ENCODE measurements at regions not wholly inside any gene's neighbourhood (a gene's known extent, or its start where the extent isn't known, plus 50 kb on each side); places are given as distances from the start of the nearest gene placed in this dataset.

GRCh38 chr21:17370916-17371315 lies 141.9 kb upstream of the CXADR start:
- TF ChIP-seq CTCF (IDR thresholded peaks at IDR 0.05 in 8 of 11, conservative IDR thresholded peaks at IDR 0.05 in 3 of 11), result no peak
- no peak for TF ChIP-seq POLR2A (IDR thresholded peaks at IDR 0.05)
- TF ChIP-seq POLR2AphosphoS5 (IDR thresholded peaks at IDR 0.05), result no peak

Data from spleen (tissue), 7 donors.